ENCODE measurements at regions not wholly inside any gene's neighbourhood (a gene's known extent, or its start where the extent isn't known, plus 50 kb on each side); places are given as distances from the start of the nearest gene placed in this dataset.
"Not testable (repeated sequence)": the region's sequence is repeated elsewhere in the genome, so short reads cannot be mapped to it uniquely, and the experiment has no call there.

DNA sequence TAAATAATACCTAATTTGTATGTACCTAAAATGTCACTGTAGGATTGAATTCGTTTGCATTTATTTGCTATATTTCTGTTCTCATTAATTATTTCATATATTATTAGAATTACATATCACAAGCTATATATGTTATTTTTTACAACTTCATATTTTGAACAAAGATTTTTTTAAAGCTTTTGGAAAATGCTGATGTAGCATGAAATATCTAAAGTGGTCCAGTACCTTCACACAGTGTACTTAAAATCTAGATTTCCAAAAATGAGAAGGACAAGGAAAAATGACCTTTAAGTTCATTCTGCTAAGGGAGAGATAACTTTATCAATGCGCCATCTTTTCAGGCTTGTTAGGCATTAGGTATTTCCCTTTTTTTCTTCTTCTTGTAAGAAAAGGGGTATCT, 71.8 kb downstream of the LARP7 start:
- TF ChIP-seq, protein P1, sequence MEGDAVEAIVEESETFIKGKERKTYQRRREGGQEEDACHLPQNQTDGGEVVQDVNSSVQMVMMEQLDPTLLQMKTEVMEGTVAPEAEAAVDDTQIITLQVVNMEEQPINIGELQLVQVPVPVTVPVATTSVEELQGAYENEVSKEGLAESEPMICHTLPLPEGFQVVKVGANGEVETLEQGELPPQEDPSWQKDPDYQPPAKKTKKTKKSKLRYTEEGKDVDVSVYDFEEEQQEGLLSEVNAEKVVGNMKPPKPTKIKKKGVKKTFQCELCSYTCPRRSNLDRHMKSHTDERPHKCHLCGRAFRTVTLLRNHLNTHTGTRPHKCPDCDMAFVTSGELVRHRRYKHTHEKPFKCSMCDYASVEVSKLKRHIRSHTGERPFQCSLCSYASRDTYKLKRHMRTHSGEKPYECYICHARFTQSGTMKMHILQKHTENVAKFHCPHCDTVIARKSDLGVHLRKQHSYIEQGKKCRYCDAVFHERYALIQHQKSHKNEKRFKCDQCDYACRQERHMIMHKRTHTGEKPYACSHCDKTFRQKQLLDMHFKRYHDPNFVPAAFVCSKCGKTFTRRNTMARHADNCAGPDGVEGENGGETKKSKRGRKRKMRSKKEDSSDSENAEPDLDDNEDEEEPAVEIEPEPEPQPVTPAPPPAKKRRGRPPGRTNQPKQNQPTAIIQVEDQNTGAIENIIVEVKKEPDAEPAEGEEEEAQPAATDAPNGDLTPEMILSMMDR (IDR thresholded peaks at IDR 0.05): no peak
- Histone ChIP-seq H3K36me3 (ENCODE audit: low read depth) (no peaks in the 10 kb centered on the region), H3K4me3 (no peak overlapping the region), H3K4me1 (ENCODE audit: low read depth) (peaks cover 12% of the 10 kb centered on the region), H3K9me3 (no peaks in the 10 kb centered on the region)
- DNase-seq (no peak), ATAC-seq (no peak)
- intact Hi-C loops (cut with DNase I, micrococcal nuclease): no loop called here

DNA sequence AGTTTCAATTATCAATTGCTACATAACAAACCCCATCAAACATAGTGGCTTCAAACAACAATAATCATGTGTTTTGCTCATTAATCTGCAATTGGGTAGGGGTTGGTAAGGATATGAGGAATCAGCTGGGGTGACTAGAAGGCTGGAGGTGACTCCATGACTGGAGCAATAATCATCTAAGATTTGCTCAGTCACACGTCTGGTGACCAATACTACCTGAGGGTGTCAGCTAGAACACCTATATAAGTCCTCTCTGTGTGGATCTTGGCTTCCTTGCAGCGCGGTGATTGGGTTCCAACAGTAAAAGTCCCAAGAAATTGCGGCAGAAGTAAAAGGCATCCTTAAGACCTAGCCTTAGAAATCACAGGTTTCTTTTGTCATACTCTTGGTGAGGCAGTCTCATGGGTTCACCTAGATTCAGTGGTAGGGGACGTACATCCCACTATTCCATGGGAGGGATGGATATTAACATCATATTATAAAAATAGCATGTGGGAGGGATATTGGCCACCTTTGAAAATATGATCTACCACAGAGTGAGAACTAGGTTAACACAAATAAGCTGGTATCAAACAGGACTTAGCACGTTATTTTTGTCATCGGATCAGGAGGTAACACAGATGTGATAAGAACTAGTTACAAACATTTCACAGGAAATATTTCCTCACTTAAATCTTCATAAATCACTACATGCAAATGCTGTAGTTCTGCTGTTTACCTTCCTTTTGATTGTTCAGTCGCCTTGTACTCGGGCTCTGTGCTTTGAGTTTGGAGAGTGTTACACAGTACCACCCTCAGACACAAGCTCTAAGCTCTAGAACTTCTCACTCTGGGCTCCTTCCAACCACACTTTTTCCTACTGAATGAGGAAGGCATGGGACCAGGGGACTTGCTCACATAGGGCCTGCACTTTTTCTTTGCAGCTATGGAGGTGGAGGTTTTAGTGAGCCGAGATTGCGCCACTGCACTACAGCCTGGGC, 78.3 kb downstream of the LARP7 start:
- no peak for DNase-seq
- H3K36me3 ChIP-seq (ENCODE audit: low read depth): no peaks in the 10 kb centered on the region
- intact Hi-C loops (cut with DNase I, micrococcal nuclease): no loop called here
- no peak for ATAC-seq
- H3K9me3 ChIP-seq: no peaks in the 10 kb centered on the region
- no peak overlapping the region for H3K4me3 ChIP-seq
- TF ChIP-seq, protein P1 (IDR thresholded peaks at IDR 0.05): no peak
- H3K4me1 ChIP-seq (ENCODE audit: low read depth): no peaks in the 10 kb centered on the region

- Histone ChIP-seq H3K4me1 (ENCODE audit: low read depth) (no peaks in the 10 kb centered on the region), H3K9me3 (no peaks in the 10 kb centered on the region), H3K36me3 (ENCODE audit: low read depth) (no peaks in the 10 kb centered on the region), H3K4me3 (no peak overlapping the region)
- TF ChIP-seq, protein P1 (IDR thresholded peaks at IDR 0.05): no peak
- intact Hi-C loops (cut with DNase I, micrococcal nuclease): no loop called here
- ATAC-seq: no peak
- DNase-seq: no peak
Observed at GRCh38 chr4:112717856-112718255, 80.9 kb downstream of the LARP7 start.

DNA sequence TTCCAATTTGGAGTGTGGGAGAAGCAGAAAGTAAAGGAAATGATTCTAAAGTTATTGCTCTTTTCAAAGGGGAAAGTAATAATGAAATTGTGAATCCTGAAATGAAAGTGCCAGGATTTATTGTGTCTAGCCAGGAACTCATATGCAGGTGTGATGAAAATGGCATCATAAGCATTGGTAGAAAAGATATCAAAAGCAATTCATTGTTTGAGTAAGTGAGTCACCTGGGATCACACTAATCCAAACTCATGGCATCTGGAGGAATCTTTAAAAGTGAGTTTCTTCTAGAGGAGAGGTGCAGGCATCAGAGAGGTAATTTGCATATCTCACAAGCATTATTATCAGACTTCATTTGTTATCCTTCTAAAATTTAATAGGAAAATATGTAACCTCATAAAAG, 84.7 kb downstream of the LARP7 start:
- no peak overlapping the region for H3K4me3 ChIP-seq
- H3K9me3 ChIP-seq: no peaks in the 10 kb centered on the region
- intact Hi-C loops (cut with DNase I, micrococcal nuclease): no loop called here
- no peak for DNase-seq
- no peaks in the 10 kb centered on the region for H3K4me1 ChIP-seq (ENCODE audit: low read depth)
- ATAC-seq: no peak
- TF ChIP-seq, protein P1 (IDR thresholded peaks at IDR 0.05): no peak
- no peaks in the 10 kb centered on the region for H3K36me3 ChIP-seq (ENCODE audit: low read depth)

DNA sequence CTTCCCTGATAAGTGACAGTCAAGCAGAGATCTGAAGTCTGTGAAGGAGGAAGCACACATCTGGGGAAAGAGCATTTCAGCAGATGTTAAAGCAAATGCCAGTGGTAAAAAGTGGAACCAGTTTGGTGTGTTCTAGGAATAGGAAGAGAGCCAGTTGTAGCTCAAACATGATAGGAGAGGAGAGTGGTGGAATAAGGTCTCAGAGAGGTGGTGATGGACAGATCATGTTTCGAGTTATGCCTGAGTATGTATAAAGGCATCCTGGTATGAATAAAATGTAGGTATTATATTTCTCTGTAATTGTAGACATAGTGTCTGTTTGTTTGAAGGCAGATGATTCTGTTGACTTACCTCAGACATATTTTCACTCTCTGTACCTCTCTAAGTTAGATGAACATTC, 89.1 kb downstream of the LARP7 start:
- TF ChIP-seq, protein P1 (IDR thresholded peaks at IDR 0.05): no peak
- no peaks in the 10 kb centered on the region for H3K36me3 ChIP-seq (ENCODE audit: low read depth)
- H3K4me3 ChIP-seq: no peak overlapping the region
- intact Hi-C loops (cut with DNase I, micrococcal nuclease): no loop called here
- ATAC-seq: no peak
- DNase-seq: no peak
- no peaks in the 10 kb centered on the region for H3K4me1 ChIP-seq (ENCODE audit: low read depth)
- H3K9me3 ChIP-seq: no peaks in the 10 kb centered on the region

GRCh38 chr4:112727728-112728127, 90.8 kb downstream of the LARP7 start:
- H3K9me3 ChIP-seq; ATAC-seq; H3K4me1 ChIP-seq (ENCODE audit: low read depth); intact Hi-C loops (cut with DNase I, micrococcal nuclease); H3K36me3 ChIP-seq (ENCODE audit: low read depth); H3K4me3 ChIP-seq; DNase-seq: not testable (repeated sequence)
